Kidney epithelial cell (primary cell): ENCODE measurements at regions not wholly inside any gene's neighbourhood (a gene's known extent, or its start where the extent isn't known, plus 50 kb on each side); places are given as distances from the start of the nearest gene placed in this dataset.

ENCODE experiments used
- DNase-seq: peaks from one replicate; pipeline ENCODE4 v3.0.0-alpha.2; 2010; ENCODE audit warnings: low read depth
- H3K27me3 ChIP-seq: 2 replicates; pipeline ENCODE4 v1.6.0; 2011; ENCODE audit warnings: low read length; ENCODE audit not compliant: control insufficient read depth, insufficient read depth
- H3K36me3 ChIP-seq: 2 replicates; pipeline ENCODE4 v1.5.1; 2011; ENCODE audit warnings: low read length; ENCODE audit not compliant: control insufficient read depth, insufficient read depth
- H3K4me3 ChIP-seq: 2 replicates; pipeline ENCODE4 v1.5.1; 2011; ENCODE audit warnings: low read depth, mild to moderate bottlenecking, control low read depth, low read length
- TF ChIP-seq, protein P1 (sequence below): IDR thresholded peaks from 2 replicates; pipeline ENCODE4 v1.5.1; 2011; ENCODE audit warnings: mild to moderate bottlenecking, moderate library complexity, low read length, control low read depth, inconsistent platforms; ENCODE audit not compliant: insufficient read depth, poor library complexity, severe bottlenecking

DNA sequence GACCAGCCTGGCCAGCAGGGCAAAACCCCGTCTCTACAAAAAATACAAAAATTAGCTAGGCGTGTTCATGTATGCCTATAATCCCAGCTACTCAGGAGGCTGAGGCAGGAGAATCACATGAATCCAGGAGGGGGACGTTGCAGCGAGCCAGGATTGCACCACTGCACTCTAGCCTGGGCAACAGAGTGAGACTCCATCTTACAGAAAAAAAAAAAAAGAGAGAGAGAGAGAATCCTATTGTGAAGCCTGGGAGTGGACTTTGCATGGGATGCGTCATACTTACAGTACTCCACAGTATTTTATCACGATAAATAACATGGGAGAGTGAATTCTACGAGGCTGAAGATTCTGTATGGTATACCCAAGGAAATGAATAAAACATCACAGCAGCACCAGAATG lies 139.6 kb downstream of the AASDH start:
- no peak overlapping the region for H3K4me3 ChIP-seq
- no peaks in the 10 kb centered on the region for H3K27me3 ChIP-seq
- TF ChIP-seq, protein P1, sequence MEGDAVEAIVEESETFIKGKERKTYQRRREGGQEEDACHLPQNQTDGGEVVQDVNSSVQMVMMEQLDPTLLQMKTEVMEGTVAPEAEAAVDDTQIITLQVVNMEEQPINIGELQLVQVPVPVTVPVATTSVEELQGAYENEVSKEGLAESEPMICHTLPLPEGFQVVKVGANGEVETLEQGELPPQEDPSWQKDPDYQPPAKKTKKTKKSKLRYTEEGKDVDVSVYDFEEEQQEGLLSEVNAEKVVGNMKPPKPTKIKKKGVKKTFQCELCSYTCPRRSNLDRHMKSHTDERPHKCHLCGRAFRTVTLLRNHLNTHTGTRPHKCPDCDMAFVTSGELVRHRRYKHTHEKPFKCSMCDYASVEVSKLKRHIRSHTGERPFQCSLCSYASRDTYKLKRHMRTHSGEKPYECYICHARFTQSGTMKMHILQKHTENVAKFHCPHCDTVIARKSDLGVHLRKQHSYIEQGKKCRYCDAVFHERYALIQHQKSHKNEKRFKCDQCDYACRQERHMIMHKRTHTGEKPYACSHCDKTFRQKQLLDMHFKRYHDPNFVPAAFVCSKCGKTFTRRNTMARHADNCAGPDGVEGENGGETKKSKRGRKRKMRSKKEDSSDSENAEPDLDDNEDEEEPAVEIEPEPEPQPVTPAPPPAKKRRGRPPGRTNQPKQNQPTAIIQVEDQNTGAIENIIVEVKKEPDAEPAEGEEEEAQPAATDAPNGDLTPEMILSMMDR = no peak
- no peaks in the 10 kb centered on the region for H3K36me3 ChIP-seq
- no peak for DNase-seq

DNA sequence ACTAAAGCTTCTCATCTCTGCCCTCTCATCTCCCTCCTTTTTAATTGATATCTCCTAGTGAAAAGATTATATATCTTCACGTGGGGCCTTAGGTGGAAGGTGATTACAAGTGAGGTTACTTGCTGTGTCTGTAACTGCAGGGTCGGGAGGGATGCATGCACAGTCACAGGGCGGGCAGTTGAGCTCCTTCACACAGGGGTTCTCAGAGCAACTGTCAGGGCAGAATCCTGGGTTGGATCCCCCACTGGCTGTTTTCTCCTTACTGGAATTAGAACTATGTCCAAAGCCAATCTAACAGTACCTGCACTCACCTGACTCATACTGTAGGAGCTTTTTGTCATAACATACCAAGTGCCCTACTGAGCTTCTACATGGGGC lies 141.1 kb downstream of the AASDH start:
- TF ChIP-seq, protein P1 = no peak
- no peak for DNase-seq
- Histone ChIP-seq H3K4me3 (no peak overlapping the region), H3K36me3 (no peaks in the 10 kb centered on the region), H3K27me3 (no peaks in the 10 kb centered on the region)

DNA sequence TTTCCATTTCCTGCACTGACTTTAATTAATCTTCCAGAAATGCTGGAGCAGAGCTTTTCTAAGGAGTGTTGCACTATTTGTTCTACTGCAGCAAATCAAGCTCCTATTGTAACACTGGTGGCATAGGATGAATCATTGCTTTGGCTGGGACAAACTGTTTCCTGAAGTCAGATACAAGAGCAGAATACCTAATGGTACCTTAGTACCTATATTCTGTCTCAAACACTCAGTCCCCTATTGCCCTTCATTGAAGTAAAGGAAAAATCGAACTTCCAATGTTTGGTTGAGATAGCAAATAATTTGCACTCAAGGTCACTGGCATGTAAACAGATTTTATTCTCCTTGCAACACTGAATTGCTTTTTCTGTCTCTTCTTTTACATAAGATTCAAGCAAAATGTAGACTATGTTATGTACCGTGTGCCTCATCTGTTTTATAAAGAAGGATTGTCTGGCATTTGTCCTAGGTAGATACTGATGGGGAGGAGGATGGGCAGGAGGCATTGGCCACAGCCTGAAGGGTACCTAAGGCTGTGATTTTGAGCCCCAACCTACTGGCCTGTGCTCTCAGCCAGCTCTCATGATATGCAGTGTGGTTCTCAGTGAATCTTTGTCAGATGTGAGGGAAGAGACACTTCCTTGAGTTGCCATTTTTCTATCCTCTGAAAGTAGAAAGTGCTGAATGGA lies 141.6 kb downstream of the AASDH start:
- no peaks in the 10 kb centered on the region for H3K36me3 ChIP-seq
- DNase-seq = no peak
- no peak overlapping the region for H3K4me3 ChIP-seq
- TF ChIP-seq, protein P1 = no peak
- H3K27me3 ChIP-seq = no peaks in the 10 kb centered on the region

DNA sequence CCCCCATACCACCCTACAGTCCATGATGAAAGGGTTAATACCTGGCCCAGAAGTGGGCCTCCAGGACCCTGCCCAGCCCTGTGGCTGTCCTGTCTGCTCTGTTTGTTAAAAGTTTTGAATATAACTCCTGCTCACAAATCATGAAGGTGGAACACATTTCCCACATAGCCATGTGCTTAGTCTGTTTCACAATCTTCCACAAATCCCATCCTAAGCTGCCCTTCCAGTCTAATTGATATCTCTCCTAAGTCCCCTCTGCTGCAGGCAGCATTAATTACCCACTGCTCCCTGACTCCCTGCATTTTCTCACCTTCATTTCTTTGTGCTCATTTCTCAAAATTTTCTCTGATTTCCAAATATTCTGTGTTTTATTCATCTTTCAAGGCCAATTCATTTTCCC lies 142.6 kb downstream of the AASDH start:
- Histone ChIP-seq H3K36me3 (no peaks in the 10 kb centered on the region), H3K4me3 (no peak overlapping the region), H3K27me3 (no peaks in the 10 kb centered on the region)
- no peak for DNase-seq
- TF ChIP-seq, protein P1 = no peak

DNA sequence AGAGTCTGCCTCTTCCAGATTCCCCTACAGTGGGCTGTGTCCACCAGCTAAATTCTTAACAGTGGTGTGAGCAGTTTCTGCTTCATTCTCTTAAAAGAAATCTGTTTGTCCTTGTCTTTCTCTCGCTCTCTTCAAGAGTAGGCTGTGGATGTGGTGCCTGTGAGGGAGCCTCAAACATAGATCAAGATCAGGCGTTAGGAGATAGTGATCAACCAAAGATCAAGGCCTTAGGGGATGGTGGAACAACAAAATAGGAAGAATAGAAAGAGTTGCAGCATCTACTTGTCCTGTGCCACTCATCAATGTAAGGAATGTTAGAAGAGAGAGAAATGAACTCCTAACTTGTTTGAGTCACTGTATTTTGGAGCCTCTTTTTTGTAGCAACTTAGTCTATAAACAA lies 144.2 kb downstream of the AASDH start:
- TF ChIP-seq, protein P1 = no peak
- Histone ChIP-seq H3K4me3 (no peak overlapping the region), H3K27me3 (no peaks in the 10 kb centered on the region), H3K36me3 (no peaks in the 10 kb centered on the region)
- DNase-seq = no peak

DNA sequence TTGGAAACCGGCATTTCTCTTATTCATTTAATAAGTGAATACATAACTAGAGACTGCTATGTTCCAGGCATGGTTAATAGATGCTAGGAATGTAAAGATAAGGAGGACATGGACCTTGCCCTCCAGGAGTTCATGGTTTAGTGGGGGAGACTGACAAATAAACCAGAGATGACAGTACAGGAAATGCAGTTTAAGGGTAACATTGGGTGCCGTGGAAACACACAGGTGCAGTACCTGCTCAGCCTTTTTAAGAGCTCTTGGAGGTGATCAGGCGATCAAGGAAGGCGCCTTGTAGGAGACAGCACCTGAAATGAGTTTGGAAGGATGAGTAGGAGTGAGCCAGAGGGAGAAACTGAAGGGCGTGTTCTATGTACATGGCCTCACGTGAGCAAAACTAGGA lies 145.8 kb downstream of the AASDH start:
- no peak for DNase-seq
- TF ChIP-seq, protein P1 = no peak
- H3K27me3 ChIP-seq = no peaks in the 10 kb centered on the region
- no peak overlapping the region for H3K4me3 ChIP-seq
- no peaks in the 10 kb centered on the region for H3K36me3 ChIP-seq
